ENCODE measurements at regions not wholly inside any gene's neighbourhood (a gene's known extent, or its start where the extent isn't known, plus 50 kb on each side); places are given as distances from the start of the nearest gene placed in this dataset.
"Not testable (repeated sequence)": the region's sequence is repeated elsewhere in the genome, so short reads cannot be mapped to it uniquely, and the experiment has no call there.

DNA sequence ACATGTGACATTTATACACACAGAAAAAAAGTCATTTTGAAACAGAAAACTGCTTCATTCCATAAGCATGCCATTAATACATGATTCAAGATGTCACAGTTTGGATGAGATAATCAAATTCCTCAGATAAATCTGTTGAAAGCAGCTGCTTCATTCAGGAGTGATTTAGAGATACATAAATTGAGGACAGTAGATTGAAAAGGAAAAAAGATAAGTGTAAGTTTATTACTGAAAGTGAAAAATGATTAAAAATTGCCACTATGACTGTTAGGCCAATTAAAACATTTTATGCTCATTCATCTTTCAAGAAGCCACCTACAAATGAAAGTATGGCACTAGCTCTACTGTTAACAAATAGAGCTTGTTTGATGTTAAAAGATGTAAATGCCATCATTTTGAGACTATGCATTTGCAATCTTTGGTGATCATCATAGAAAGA is 136.9 kb upstream of the CDK6 start:
- DNase-seq (ENCODE audit: low read depth), result peak; percentile 35

DNA sequence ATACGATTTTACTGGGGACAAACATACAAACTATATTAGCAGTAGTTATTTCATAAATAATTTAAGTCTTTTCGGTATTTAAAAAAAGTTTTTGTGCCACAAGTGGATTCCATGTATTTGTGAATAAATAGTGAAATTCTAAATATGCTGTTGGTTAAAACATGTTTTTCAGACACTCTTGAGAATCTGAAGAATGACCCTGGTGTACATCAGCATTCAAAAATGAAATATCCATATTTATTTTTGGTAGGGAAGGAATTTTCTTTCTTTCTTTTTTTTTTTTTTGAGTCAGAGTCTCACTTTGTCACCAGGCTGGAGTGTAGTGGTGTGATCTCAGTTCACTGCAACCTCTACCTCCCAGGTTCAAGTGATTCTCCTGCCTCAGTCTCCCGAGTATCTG is 136.1 kb upstream of the CDK6 start:
- DNase-seq (ENCODE audit: low read depth), result no peak

DNA sequence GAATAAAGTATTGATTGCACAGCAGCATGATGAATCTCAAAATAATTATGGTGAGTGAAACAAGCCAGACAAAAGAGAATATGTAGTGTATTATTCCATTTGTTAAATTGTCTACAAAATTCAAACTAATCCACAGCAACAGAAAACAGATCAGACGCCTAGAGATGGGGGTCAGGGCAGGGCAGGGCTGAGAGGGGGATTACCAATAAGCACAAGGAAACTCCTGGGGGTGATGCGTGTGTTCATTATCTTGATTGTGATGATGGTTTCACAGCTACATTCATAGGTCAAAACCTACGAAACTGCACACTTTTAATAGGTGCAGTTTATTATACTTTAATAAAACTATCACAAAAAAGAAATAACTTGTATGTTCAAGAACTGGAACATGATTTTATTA is 132.7 kb upstream of the CDK6 start:
- no peak for DNase-seq (ENCODE audit: low read depth)

DNA sequence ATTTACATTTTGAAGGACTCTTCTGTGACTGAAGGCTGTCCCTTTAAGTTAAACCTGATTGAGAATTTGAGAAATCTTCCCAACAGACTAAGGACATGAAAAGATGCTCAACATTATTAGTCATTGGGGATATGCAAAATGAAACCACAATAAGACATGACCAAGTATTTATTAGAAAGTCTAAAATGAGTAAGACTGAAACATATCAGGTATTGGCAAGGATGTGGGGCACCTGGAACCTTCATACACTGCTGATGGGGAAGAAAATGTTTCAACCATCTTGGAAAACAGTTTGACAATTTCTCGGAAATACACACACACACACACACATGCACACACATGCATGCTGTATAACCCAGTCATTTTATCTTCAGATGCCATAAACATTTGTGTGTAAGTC is 132.1 kb upstream of the CDK6 start:
- no peak for DNase-seq (ENCODE audit: low read depth)

DNA sequence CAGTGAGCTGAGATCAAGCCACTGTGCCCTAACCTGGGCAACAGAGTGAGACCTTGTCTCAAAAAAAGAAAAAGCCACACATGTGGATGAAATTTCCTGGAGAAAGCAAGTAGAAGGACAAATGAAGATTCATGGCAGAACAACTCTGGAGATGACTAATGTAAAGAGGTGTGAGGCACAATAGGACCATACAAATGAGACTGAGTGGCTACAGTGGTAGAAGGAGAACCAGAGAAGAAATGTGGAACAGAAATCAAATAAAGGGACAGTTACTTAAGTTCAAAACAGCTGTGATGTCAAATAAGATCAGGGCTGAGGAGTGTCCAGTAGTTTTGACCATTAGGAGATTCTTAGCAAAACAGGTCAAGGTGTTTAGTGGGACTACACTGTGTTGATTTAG is 130.9 kb upstream of the CDK6 start:
- DNase-seq (ENCODE audit: low read depth), result no peak

DNA sequence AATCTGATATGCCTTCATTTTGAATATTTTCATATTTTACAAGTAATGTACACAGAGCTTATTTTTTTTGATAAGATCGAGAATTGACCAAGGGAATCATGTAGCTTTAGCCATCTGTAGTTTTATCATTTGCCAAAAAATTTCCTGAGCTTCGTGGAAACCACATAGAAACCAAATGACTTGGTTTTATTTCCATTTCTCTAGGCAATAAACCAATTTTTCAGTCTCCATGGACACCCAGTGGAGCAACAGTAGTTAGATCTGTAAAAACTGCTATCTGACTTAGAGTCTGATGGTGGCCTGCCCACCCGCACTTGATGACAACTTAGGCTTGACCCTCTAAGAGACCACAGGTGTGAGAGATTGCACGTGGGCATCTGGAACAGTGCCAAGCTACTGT is 127.8 kb upstream of the CDK6 start:
- no peak for DNase-seq (ENCODE audit: low read depth)

DNA sequence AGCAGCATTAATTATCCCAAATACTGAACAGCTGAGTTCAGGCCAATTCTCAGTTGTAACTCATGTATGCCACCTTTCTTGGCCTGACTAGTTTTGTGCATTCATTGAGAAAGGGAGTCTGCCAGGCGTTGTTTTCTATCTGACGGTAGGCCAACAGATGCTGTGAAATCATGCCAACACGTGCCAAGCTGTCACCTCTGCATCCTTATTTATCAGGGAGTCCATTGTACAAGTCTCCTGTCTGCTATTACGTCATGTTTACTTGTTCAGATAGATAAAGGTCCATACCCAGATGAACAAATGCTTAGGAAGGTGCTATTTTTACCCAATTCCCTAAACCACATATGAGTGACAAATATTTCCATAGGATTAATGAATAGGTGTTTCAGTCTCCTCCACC is 127.2 kb upstream of the CDK6 start:
- no peak for DNase-seq (ENCODE audit: low read depth)

DNA sequence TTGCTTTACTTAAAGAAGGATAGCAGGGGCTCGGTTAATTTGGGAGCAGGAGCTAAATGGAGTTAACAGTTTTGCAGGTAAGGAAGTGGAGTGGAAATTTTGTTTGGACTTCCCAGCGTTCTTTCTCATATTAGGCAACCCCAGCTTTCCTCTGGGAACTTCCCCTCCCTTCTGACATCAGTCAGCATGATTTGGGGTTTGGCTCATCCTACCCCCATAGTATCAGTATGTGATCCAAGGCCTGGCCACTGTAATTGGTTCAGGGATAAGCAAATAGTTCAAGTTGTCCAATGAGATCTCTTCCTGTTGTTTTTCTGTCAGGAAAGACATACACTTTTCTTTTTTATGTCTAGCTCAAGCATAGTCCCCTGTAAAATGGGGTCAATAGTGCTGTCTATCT is 125.6 kb upstream of the CDK6 start:
- DNase-seq (ENCODE audit: low read depth), result no peak

DNA sequence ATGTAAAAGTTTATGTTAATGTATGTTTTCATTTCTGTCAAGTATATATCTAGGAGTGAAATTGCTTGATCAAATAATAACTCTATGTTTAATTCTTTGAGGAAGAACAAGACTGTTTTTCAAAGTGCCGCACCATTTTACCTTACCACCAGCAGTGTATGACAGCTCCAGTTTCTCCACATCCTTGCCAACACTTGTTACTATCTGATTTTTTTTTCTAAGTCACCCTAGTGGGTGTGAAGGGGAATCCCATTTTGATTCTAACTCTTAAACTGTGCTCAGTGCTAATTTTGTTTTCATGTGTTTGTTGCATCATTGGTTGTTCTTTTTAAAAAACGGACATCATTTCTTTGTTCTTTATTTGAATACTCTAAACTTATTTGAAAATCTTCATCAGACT is 120.2 kb upstream of the CDK6 start:
- DNase-seq (ENCODE audit: low read depth), result no peak

DNA sequence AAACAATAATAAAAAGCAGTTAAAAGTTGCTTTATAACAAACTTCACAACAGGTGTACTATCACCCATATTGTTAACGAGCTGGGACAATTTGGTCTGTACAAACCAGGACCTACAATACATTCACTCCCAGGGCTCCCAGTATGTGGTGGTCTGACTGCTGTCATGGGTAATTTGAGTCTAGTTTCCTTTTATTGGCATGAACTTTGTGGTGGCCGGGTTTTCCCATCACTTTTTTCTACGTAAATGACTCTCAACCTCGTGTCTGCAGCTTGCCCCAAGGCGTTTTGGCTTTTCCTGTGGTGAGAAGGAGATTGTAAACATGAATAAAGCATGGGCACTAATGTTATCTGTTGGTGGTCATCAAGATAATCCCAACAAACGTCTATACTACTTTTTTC is 118.7 kb upstream of the CDK6 start:
- no peak for DNase-seq (ENCODE audit: low read depth)

DNA sequence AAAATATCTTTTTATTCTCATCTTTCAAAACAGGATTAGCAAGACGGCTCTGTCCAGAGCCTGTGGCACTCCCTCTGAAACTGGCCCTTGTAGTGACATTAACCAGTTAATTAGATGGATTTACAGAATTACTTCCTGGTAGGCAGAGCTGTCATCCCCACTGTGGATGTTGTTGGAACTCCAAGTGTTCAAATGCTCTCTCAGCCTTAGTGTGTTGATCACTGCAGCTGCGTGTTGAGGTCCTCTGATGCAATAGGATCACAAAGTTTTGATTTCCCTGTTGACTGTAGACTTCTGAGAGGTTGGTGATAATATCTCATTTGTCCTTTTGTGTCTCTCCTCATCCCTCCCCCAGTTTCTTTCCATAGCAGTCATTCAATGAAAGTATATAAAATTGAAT is 117.3 kb upstream of the CDK6 start:
- no peak for DNase-seq (ENCODE audit: low read depth)

DNA sequence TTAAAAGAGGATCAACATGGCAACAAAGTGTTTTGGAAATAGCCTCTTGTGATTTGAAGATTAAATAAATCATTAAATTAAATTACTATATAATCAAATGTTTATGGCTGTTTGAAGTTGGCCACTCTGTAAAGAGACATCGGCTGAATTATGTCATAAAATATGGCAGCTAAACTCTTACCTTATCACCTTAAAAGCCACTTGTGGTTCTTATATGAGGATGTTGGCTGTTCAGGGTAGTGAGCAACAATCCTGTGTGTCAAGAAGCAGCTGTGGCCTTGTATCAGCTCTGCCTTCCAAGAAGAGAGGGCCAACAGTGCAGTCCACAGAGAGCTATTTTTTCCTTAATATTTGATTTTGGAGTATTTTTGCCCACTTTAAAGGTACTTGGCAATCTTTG is 113.4 kb upstream of the CDK6 start:
- DNase-seq (ENCODE audit: low read depth), result peak; percentile 7

DNA sequence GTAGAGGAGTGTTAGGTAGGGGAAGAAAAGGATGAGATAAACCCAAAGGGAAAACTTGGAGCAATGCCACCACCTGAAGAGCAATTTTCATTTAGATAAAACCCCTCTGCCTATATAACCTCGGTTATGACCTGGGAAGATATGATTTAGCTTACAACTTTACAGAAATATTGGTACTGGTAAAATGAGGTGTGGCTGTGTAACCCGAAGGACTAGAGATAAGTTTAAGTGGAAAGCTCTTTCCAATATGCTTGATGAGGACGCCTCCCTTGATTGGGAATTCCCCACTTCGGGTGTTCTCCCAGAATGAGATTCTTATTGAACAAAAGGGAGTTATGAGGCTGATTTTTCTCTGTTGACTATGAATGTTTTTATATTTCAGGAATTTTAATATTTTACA is 109.5 kb upstream of the CDK6 start:
- DNase-seq (ENCODE audit: low read depth), result no peak

DNA sequence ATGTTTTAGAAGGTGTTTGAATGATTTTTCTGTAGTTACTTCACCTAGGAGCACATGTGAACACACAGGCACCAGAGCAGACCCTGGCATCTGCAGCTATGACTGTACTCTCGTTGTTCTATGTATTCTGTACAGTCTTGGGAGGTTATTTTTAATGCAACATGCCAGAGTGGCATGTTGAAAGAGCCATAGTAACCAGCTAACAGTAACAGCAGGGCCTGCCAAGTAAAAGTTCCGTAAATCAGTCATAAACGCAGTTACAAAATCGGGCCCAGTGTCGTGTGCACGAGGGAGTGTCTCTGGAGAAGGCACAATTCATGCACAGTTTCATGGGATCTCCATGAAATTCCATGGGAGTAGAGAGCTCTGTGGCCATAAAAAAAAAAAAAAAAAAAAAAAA is 108.3 kb upstream of the CDK6 start:
- DNase-seq (ENCODE audit: low read depth), result peak; percentile 73

DNA sequence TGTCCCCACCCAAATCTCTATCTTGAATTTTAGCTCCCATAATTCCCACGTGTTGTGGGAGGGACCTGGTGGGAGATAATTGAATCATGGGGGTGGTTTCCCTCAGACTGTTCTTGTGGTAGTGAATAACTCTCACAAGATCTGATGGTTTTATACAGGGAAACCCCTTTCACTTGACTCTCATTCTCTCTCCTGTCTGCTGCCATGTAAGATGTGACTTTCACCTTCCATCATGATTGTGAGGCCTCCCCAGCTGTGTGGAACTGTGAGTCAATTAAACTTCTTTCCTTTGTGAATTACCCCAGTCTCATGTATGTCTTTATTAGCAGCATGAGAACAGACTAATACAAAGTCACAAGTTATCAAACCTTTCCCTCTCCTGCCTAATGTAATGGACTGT is 106.3 kb upstream of the CDK6 start:
- not testable (repeated sequence) for DNase-seq (ENCODE audit: low read depth)

DNA sequence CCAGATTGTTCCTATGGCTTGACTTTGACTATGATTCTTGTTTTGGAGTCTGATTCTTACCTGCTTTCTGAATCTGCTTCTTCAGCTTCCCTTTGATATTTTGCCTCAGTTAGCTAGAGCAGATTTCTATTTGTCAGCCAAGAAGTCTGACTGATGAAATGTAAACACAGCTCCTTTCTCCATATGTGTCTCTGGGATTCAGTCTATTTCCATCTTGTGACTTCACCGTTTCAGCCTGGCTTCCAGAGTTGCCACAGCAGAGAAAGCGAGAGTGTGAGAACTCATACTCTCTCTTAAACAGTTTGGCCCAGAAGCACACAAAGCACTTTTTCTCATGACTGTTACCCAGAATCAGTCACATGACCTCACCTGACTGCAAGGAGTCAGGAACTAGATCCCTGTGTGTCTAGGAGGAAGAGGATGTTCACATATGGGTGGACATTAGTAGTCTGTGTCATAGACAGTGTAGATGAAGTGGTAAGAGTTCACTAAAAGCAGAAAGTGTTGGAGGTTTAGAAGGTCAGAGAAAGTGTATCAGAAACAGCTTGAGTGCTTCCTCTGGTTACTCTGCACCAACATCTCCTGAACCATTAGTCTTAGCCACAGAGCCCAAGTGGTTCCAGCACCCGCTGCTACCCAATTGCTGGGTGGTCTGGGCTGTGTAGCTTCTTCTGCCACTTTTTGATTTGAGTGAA is 103.4 kb upstream of the CDK6 start:
- DNase-seq (ENCODE audit: low read depth), result no peak

DNA sequence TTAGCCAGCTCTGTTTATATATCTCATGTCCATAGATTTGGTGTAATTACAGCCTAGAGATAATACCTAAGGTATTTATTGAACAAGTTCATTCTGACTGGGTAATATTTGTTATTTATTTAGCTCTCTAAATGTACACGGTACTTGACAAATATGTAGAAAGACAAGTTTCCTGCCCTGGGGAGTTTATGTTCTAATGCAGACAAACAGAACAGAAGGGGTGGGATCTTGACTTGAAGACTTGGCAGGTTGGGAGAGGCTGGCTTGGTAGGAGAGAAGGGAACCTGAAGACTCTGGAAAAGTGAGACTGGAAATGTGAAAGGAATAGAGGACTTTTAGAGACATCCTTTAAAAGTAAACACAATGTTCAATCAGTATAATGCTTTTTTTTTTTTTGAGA is 97.7 kb upstream of the CDK6 start:
- DNase-seq (ENCODE audit: low read depth), result no peak

DNA sequence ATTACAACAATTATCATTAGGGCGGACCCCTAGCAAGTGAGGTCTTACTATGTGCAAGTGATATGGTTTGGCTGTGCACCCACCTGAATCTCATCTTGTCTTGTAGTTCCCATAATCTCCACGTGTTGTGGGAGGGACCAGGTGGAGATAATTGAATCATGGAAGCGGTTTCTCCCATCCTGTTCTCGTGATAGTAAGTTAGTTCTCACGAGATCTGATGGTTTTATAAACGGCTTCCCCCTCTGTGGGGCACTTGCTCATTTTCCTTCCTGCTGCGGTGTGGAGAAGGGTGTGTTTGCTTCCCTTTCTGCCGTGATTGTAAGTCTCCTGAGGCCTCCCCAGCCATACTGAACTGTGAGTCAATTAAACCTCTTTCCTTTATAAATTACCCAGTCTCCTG is 96.1 kb upstream of the CDK6 start:
- DNase-seq (ENCODE audit: low read depth), result no peak

DNA sequence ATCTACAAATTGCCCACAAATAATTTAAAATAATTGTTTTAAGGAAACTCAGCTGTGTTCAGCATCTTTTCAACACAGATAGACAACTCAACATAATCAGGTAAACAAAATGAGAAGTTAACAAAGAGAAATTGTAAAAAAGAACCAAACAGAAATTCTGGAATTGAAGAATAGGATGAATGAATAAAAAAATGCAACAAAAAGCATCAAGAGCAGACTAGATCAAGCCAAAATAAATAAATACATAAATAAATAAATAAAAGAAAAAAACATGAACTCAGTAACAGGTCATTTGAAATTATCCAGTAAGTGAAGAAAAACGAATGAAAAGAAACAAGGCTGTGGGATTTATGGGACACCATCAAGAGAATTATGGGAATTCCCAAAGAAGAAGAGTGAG is 94.0 kb upstream of the CDK6 start:
- DNase-seq (ENCODE audit: low read depth), result no peak

DNA sequence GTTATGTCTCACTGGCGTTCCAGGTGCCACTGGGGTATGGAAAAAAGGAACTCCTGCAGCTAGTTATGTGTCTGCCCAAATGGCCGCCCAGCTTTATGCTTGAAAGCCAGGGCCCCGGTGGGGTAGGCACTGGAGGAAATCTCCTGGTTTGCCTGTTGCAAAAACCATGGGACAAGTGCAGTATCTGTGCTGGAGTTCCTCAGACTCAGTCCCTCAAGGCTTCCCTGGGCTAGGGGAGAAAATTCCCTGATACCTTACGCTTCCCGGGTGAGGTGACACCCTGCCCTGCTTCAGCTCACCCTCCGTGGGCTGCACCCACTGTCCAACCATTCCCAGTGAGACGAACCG is 90.3 kb upstream of the CDK6 start:
- no peak for DNase-seq (ENCODE audit: low read depth)

DNA sequence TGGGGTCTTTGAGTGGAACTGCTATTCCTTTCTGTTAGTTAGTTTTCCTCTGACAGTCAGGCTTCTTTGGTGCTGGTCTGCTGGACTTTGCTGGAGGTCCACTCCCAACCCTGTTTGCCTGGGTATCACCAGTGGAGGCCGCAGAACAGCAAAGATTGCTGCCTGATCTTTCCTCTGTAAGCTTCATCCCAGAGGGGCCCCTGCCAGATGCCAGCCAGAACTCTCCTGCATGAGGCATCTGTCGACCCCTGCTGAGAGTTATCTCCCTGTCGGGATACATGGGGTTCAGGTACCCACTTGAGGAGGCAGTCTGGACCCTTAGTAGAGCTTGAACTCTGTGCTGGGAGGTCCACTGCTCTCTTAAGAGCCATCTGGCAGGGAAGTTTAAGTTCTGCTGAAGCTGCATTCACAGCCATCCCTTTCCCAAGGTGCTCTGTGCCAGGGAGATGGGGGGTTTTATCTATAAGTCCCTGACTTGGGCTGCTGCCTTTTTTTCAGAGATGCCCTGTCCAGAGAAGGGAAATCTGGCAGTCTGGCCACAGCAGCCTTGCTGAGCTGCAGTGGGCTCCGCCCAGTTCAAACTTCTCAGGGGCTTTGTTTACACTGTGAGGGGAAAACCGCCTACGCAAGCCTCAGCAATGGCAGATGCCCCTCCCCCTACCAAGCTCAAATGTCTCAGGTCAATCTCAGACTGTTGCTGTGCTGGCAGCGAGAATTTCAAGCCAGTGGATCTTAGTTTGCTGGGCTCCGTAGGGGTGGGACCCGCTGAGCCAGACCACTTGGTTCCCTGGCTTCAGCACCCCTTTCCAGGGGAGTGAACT is 89.7 kb upstream of the CDK6 start:
- DNase-seq (ENCODE audit: low read depth), result peak; percentile 47

DNA sequence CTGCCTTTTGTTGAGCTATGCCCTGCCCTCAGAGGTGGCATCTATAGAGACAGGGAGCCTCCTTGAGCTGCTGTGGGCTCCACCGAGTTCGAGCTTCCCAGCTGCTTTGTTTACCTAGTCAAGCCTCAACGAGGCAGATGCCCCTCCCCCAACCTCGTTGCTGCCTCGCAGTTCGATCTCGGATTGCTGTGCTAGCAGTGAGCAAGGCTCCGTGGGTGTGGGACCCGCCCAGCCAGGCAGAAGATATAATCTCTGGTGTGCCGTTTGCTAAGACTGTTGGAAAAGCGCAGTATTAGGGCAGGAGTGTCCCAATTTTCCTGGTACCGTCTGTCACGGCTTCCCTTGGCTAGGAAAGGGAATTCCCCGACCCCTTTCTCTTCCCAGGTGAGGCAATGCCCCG is 88.4 kb upstream of the CDK6 start:
- no peak for DNase-seq (ENCODE audit: low read depth)

DNA sequence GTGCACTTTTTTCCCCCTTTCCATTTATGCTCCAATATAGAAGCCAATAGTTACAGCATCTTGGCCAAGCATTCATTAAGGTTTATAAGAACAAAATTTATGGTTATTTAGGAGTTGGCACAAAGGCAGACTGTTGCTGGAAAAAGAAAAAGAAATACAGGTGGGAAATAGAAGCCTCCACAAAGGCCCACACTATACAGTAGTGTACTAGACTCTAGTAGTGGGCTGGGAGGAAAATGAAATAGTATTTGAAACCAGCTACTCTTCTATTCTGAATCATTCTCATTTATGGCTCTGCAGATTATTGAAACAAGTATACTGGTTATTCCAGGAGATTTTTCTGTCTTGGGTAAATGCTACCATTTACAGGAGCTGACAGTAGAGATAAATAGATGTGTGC is 80.9 kb upstream of the CDK6 start:
- DNase-seq (ENCODE audit: low read depth), result no peak

DNA sequence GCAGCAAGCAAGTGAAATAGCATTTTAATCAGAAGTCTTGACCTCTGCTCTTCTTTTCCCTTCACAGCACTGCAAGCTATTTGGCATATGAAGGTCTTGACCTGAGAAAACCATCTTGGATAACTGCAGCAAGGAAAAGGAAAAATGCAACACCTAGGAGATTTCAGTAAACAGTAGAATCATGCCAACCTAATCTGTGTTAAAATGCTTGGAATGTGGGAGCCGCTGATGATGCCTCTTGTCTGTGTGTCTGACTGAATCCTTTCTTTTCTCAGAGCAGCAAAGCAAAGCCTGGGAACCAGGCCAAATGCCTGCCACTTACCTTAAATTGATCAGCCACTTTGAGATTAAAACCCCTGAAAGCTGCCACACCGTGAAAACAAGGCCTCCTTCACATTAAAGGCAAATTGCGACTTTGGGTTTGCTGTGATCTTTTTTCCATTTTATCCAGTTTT is 80.4 kb upstream of the CDK6 start:
- peak; percentile 88 for DNase-seq (ENCODE audit: low read depth)

All from amniotic epithelial cell (primary cell).